Omental fat pad (tissue), 1 donor: ENCODE measurements at regions not wholly inside any gene's neighbourhood (a gene's known extent, or its start where the extent isn't known, plus 50 kb on each side); places are given as distances from the start of the nearest gene placed in this dataset.
"Not testable (repeated sequence)": the region's sequence is repeated elsewhere in the genome, so short reads cannot be mapped to it uniquely, and the experiment has no call there.

Source experiments
- ATAC-seq: fragments of 150-250 bp; one replicate; pipeline ENCODE4 v1.9.1; 2016; ENCODE audit warnings: mild to moderate bottlenecking, moderate library complexity; ENCODE audit not compliant: low FRiP score
- DNase-seq: peaks from one replicate; pipeline ENCODE4 v3.0.0-alpha.2; 2019; ENCODE audit warnings: low spot score

- not testable (repeated sequence) for DNase-seq, ATAC-seq
Measured at GRCh38 chr2:87295135-87295534, 273.5 kb upstream of the PLGLB1 start.

- not testable (repeated sequence) for ATAC-seq, DNase-seq
Measured at GRCh38 chr2:87301349-87301748, 279.7 kb upstream of the PLGLB1 start.

- DNase-seq, ATAC-seq: not testable (repeated sequence)
Measured at GRCh38 chr2:87301871-87302270, 280.2 kb upstream of the PLGLB1 start.

- not testable (repeated sequence) for ATAC-seq, DNase-seq
Measured at GRCh38 chr2:87308621-87309020, 287.0 kb upstream of the PLGLB1 start.

GRCh38 chr2:87309785-87310184, 288.1 kb upstream of the PLGLB1 start:
- not testable (repeated sequence) for DNase-seq, ATAC-seq

DNA sequence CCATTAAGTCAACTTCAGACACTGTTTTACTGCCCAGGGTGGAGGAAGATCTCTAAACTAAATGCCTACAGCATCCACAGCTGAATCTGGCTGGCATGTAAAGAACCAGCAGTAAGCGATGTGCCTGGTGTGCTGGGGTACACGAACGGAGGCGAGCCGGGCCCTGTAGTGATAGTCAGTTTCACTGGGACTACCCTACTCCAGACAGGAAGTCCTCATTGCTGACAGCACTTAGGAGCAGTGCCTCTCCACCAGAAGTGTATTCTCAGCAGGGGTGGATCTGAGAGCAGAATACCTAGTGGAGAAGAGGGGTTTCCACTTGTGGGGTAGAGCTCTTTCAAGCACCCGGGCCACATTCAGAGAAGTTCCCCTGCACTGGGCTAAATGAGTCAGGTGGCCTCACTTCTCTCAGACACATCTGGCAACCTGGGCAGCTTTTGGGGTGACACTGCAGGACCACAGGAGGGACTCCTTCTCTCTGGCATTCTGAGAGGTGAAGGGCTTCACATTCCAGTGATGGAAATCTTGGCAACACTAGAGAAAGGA, 290.3 kb upstream of the PLGLB1 start:
- ATAC-seq, DNase-seq: not testable (repeated sequence)

- DNase-seq, ATAC-seq: not testable (repeated sequence)
Measured at GRCh38 chr2:87314622-87315021, 293.0 kb upstream of the PLGLB1 start.

DNA sequence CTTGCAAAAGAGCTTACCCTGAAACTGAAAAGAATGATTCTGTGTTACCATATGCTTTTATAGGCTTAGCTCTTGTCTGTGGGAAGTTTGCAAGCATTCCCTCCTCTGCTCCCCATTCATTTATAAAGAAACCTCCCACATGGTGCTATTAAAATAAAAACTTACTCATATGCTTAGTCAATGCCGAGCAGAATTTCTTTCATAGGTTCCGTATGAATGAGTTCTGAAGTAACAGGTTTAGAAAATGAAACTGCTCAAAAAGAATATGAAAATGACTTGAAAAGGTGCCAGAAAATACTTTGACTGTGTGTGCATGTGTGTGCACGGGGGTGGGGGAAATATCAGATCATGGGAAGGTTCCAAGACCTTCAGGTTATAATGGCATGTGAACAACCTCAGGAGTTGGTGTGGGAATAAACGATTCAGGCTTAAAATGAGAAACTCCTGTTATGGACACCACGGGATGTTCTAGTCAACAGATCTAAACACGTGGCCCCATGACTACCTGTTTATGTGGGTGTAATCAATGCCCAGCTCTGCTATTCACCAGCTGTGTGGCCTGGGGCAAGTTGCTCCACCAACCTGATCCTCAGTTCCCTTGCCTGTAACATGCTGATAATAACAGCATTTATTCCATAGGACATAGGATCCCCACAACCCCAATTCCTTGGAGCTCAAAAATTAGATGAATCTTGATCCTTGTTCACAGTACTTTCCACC, 293.7 kb upstream of the PLGLB1 start:
- DNase-seq: not testable (repeated sequence)
- peak; percentile 85 for ATAC-seq

DNA sequence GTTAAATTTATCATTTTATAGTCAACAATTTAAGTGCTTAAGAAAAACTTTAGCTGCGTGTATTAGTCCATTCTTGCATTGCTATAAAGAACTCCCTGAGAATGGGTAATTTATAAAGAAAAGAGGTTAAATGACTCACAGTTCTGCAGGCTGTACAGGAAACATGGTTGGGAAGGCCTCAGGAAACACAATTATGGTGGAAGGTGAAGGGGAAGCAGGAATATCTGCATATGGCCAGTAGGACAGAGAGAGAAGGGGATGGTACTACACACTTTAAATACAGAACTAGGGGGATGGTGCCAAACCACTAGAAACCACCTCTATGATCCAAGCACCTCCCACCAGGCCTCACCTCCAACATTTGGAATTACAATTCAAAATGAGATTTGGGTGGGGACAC, 295.5 kb upstream of the PLGLB1 start:
- not testable (repeated sequence) for DNase-seq, ATAC-seq

GRCh38 chr2:87318814-87319491, 297.3 kb upstream of the PLGLB1 start:
- ATAC-seq: peak; percentile 60
- DNase-seq: not testable (repeated sequence)

- ATAC-seq, DNase-seq: not testable (repeated sequence)
Measured at GRCh38 chr2:87319705-87320104, 298.1 kb upstream of the PLGLB1 start.

DNA sequence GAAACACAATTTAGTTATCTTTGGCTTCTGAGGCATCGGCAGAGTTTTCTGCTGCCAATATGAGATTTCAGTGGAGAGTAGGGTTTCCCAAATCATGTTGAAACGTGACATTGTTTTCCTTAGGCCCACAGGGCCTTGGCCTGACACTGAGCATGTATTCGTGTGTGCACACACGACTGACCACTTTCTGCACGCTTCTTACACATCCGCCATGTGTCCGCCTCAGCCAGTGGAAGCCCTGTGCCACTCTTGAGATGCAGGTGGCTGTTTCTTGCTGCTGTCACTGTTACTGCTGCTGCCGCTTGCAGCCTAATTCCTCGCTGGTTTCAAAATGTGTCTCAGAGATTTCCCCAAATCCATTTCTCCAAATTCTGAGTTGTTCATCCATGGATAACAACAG, 299.6 kb upstream of the PLGLB1 start:
- not testable (repeated sequence) for DNase-seq, ATAC-seq

DNA sequence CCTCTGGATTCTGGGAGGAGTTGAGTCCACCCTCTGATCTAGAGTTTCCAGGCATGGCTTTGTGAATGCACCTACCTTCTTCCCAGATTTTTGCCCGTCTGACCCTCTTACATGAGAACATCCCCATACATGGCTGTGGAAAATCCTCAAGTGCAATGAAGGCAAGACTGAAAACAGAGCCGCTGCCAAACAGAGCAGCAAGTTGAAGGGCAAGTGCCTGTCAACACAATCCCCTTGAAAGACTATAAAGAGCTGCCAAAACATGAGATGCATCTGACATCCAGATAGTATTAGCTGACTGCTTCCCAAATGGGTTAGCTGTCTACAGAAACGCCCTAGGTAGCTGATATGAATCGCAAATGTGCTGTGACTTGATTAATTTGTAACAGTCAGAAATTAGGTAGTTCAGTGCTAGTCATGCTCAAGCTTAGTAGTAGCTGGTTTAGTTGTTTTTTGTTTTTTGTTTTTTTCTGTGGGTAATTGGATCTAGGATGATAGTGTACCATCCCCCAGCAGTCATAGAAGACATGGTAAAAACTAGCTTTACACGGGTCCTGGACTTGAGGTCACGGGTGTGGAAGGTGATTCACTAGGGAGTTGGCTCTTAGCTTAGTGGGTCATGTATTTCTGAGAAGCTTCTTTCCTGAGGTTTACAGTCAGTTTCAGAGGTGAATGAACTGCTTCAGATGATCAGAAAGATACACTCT, 302.8 kb upstream of the PLGLB1 start:
- not testable (repeated sequence) for DNase-seq

GRCh38 chr2:87325042-87325910, 303.6 kb upstream of the PLGLB1 start:
- ATAC-seq: peak; percentile 77
- DNase-seq: not testable (repeated sequence)

More for the DNA sequence above, 302.8 kb upstream of the PLGLB1 start:
- ATAC-seq: peak; percentile 92

- DNase-seq, ATAC-seq: not testable (repeated sequence)
Measured at GRCh38 chr2:87325911-87326294, 304.3 kb upstream of the PLGLB1 start.

DNA sequence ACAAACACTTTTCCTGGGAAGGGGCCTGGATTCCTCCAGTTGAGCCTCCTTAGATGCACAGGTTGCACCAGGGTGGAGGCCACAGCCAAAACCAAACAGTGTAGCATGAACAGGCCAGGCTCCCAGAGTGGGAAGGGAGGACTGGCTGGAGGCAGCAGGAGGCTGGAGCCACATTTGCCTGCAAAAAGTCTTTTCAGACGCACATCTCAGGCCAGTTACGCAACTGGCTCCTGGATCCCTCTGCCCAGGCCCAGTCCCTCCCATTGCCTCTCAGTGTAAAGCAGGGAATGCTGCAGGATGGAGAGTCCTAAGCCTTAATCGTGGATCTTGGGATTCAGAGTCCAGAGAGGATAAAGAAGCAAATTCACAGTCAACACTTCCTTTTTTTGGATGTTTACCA, 305.1 kb upstream of the PLGLB1 start:
- DNase-seq, ATAC-seq: not testable (repeated sequence)

- ATAC-seq, DNase-seq: not testable (repeated sequence)
Measured at GRCh38 chr2:87327648-87328371, 306.2 kb upstream of the PLGLB1 start.

DNA sequence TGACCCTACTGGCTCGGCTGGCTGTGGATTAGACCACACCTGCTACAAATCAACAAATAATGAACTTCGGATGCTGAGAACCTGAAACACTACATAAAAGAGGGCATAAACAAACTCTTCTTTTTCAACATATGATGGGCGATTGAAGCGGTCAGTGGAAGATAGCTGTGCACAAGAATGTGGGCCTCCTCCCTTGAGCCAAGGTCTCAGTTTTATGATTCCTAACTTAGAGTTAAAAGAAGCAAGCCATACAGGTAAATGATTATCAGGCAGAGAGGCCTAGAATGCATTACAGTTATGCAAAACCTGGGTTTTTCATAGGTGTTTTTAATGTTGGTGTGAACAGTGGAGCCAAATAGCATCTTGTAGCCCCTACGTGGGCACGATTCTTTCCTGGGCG, 307.9 kb upstream of the PLGLB1 start:
- DNase-seq, ATAC-seq: not testable (repeated sequence)
